ENCODE measurements at regions not wholly inside any gene's neighbourhood (a gene's known extent, or its start where the extent isn't known, plus 50 kb on each side); places are given as distances from the start of the nearest gene placed in this dataset.

GRCh38 chr6:119584088-119584487 lies 234.5 kb upstream of the MAN1A1 start:
- no peak for DNase-seq

GRCh38 chr6:119581220-119581619 lies 231.7 kb upstream of the MAN1A1 start:
- DNase-seq, result no peak

GRCh38 chr6:119575721-119576120 lies 226.2 kb upstream of the MAN1A1 start:
- no peak for DNase-seq

- DNase-seq, result no peak
Measured at GRCh38 chr6:119568580-119568979, 219.0 kb upstream of the MAN1A1 start.

- DNase-seq, result no peak
Measured at GRCh38 chr6:119566546-119567260, 217.1 kb upstream of the MAN1A1 start.

GRCh38 chr6:119565893-119566292 lies 216.3 kb upstream of the MAN1A1 start:
- DNase-seq, result no peak

- no peak for DNase-seq
Measured at GRCh38 chr6:119562168-119562567, 212.6 kb upstream of the MAN1A1 start.

GRCh38 chr6:119559586-119559985 lies 210.0 kb upstream of the MAN1A1 start:
- no peak for DNase-seq

- no peak for DNase-seq
Measured at GRCh38 chr6:119557239-119557638, 207.7 kb upstream of the MAN1A1 start.

GRCh38 chr6:119552021-119552420 lies 202.5 kb upstream of the MAN1A1 start:
- DNase-seq, result no peak

- DNase-seq, result no peak
Measured at GRCh38 chr6:119547024-119547423, 197.5 kb upstream of the MAN1A1 start.

GRCh38 chr6:119545245-119545644 lies 195.7 kb upstream of the MAN1A1 start:
- no peak for DNase-seq

GRCh38 chr6:119544325-119545175 lies 195.0 kb upstream of the MAN1A1 start:
- DNase-seq, result no peak

- no peak for DNase-seq
Measured at GRCh38 chr6:119543332-119543731, 193.8 kb upstream of the MAN1A1 start.

GRCh38 chr6:119542037-119542436 lies 192.5 kb upstream of the MAN1A1 start:
- DNase-seq, result no peak

GRCh38 chr6:119541132-119541905 lies 191.8 kb upstream of the MAN1A1 start:
- no peak for DNase-seq

GRCh38 chr6:119540417-119540816 lies 190.9 kb upstream of the MAN1A1 start:
- no peak for DNase-seq

- DNase-seq, result no peak
Measured at GRCh38 chr6:119539066-119539746, 189.6 kb upstream of the MAN1A1 start.

- DNase-seq, result no peak
Measured at GRCh38 chr6:119536666-119537065, 187.1 kb upstream of the MAN1A1 start.

GRCh38 chr6:119535332-119535731 lies 185.8 kb upstream of the MAN1A1 start:
- DNase-seq, result no peak

- no peak for DNase-seq
Measured at GRCh38 chr6:119533603-119534279, 184.2 kb upstream of the MAN1A1 start.

GRCh38 chr6:119527231-119527578 lies 177.6 kb upstream of the MAN1A1 start:
- DNase-seq, result no peak

Measured in CD4-positive, alpha-beta T cell treated with Interleukin-6 for 4 hours (primary cell).